ENCODE measurements at regions not wholly inside any gene's neighbourhood (a gene's known extent, or its start where the extent isn't known, plus 50 kb on each side); places are given as distances from the start of the nearest gene placed in this dataset.
"Not testable (repeated sequence)": the region's sequence is repeated elsewhere in the genome, so short reads cannot be mapped to it uniquely, and the experiment has no call there.

- DNase-seq: no peak
Measured at GRCh38 chr17:6893382-6894205, 62.1 kb upstream of the TEKT1 start.

- DNase-seq: no peak
Measured at GRCh38 chr17:6894206-6894528, 62.6 kb upstream of the TEKT1 start.

- DNase-seq: no peak
Measured at GRCh38 chr17:6901086-6901485, 69.6 kb upstream of the TEKT1 start.

GRCh38 chr17:6903326-6903900, 71.9 kb upstream of the TEKT1 start:
- DNase-seq: peak in 1 of 2 donors; percentile 12

- no peak for DNase-seq
Measured at GRCh38 chr17:6908807-6909206, 77.3 kb upstream of the TEKT1 start.

- peak in 1 of 2 donors; percentile 50 for DNase-seq
Measured at GRCh38 chr17:6910987-6911603, 79.6 kb upstream of the TEKT1 start.

GRCh38 chr17:6912110-6913051, 80.9 kb upstream of the TEKT1 start:
- no peak for DNase-seq

GRCh38 chr17:6913608-6914443, 82.0 kb upstream of the ALOX12 start:
- DNase-seq: peak in 1 of 2 donors; percentile 11

- DNase-seq: no peak
Measured at GRCh38 chr17:6914711-6915110, 81.1 kb upstream of the ALOX12 start.

- DNase-seq: no peak
Measured at GRCh38 chr17:6915620-6916019, 80.2 kb upstream of the ALOX12 start.

GRCh38 chr17:6919158-6919557, 76.7 kb upstream of the ALOX12 start:
- DNase-seq: no peak

GRCh38 chr17:6923385-6923784, 72.5 kb upstream of the ALOX12 start:
- no peak for DNase-seq

GRCh38 chr17:6924208-6924607, 71.6 kb upstream of the ALOX12 start:
- no peak for DNase-seq

GRCh38 chr17:6926667-6927066, 69.2 kb upstream of the ALOX12 start:
- DNase-seq: no peak

- no peak for DNase-seq
Measured at GRCh38 chr17:6927290-6928126, 68.3 kb upstream of the ALOX12 start.

- no peak for DNase-seq
Measured at GRCh38 chr17:6928193-6928592, 67.7 kb upstream of the ALOX12 start.

GRCh38 chr17:6930749-6931148, 65.1 kb upstream of the ALOX12 start:
- DNase-seq: no peak

- not testable (repeated sequence) for DNase-seq
Measured at GRCh38 chr17:6934544-6934943, 61.3 kb upstream of the ALOX12 start.

GRCh38 chr17:6936370-6937028, 59.4 kb upstream of the ALOX12 start:
- peak; percentile 26 to 43 for DNase-seq

- DNase-seq: no peak
Measured at GRCh38 chr17:6938637-6939036, 57.2 kb upstream of the ALOX12 start.

All from hippocampal formation (tissue), 2 donors.